ENCODE measurements at regions not wholly inside any gene's neighbourhood (a gene's known extent, or its start where the extent isn't known, plus 50 kb on each side); places are given as distances from the start of the nearest gene placed in this dataset.

- Histone ChIP-seq H3K9me2 (ENCODE audit: insufficient read depth) (no peaks in the 10 kb centered on the region), H3F3A (ENCODE audit: insufficient read depth, low read depth) (no peaks in the 10 kb centered on the region), H3K79me2 (ENCODE audit: low read depth) (no peaks in the 10 kb centered on the region), H3K9me3 (ENCODE audit: insufficient read depth, low read depth) (no peaks in the 10 kb centered on the region), H2AFZ (no peak overlapping the region), H3K4me2 (no peak overlapping the region), H3K4me3 (no peak overlapping the region), H3K27ac (no peak overlapping the region), H3K27me3 (ENCODE audit: insufficient read depth, low read depth) (no peaks in the 10 kb centered on the region), H3K4me1 (replicated peaks; ENCODE audit: insufficient read depth) (no peaks in the 10 kb centered on the region), H4K20me1 (ENCODE audit: insufficient read depth) (no peaks in the 10 kb centered on the region), H3K36me3 (ENCODE audit: low read depth) (no peaks in the 10 kb centered on the region)
- ChIA-PET POLR2A (ENCODE audit: unreplicated experiment) (no interaction called here), CTCF (interaction anchor here (0.6 to 1.5 kb wide), 2 partner anchors 539 to 580 kb away, joined by 7 to 8 read pairs; no protein-coding TSS in a partner anchor)
- peak in 1 of 2 experiments; percentile 39 for DNase-seq
- TF ChIP-seq EZH2 (IDR thresholded peaks at IDR 0.05; ENCODE audit: low read depth): no peak
- peak; percentile 70 for TF ChIP-seq CTCF (conservative IDR thresholded peaks at IDR 0.05)
- no TSS peak for BruUV-seq (replicated peaks)
- intact Hi-C loops (cut with micrococcal nuclease; ENCODE audit: unreplicated experiment): loop anchor here (1.0 kb wide), 1 partner anchor 409 kb away; no protein-coding TSS in a partner anchor
Measured at GRCh38 chr3:66816090-66816761, 181.9 kb upstream of the KBTBD8 start.

- intact Hi-C loops (cut with micrococcal nuclease; ENCODE audit: unreplicated experiment): no loop called here
Measured at GRCh38 chr3:66817951-66818557, 180.1 kb upstream of the KBTBD8 start.

GRCh38 chr3:66819993-66820501, 178.1 kb upstream of the KBTBD8 start:
- no peaks in the 10 kb centered on the region for H3K27me3 ChIP-seq (ENCODE audit: insufficient read depth, low read depth)
- CTCF ChIA-PET: no interaction called here
- TF ChIP-seq CTCF (conservative IDR thresholded peaks at IDR 0.05) (no peak), EZH2 (IDR thresholded peaks at IDR 0.05; ENCODE audit: low read depth) (no peak)
- H3K79me2 ChIP-seq (ENCODE audit: low read depth): no peaks in the 10 kb centered on the region
- H3K4me1 ChIP-seq (replicated peaks; ENCODE audit: insufficient read depth): no peaks in the 10 kb centered on the region
- intact Hi-C loops (cut with micrococcal nuclease; ENCODE audit: unreplicated experiment): no loop called here
- no TSS peak for BruUV-seq (replicated peaks)
- no peaks in the 10 kb centered on the region for H3K9me2 ChIP-seq (ENCODE audit: insufficient read depth)
- no peak overlapping the region for H3K4me3 ChIP-seq
- H3F3A ChIP-seq (ENCODE audit: insufficient read depth, low read depth): no peaks in the 10 kb centered on the region
- no peaks in the 10 kb centered on the region for H4K20me1 ChIP-seq (ENCODE audit: insufficient read depth)
- H3K27ac ChIP-seq: no peak overlapping the region
- POLR2A ChIA-PET (ENCODE audit: unreplicated experiment): no interaction called here
- no peaks in the 10 kb centered on the region for H3K36me3 ChIP-seq (ENCODE audit: low read depth)
- no peaks in the 10 kb centered on the region for H3K9me3 ChIP-seq (ENCODE audit: insufficient read depth, low read depth)
- no peak for DNase-seq
- no peak overlapping the region for H2AFZ ChIP-seq
- no peak overlapping the region for H3K4me2 ChIP-seq

More at GRCh38 chr3:66817951-66818557, 180.1 kb upstream of the KBTBD8 start:
- Histone ChIP-seq H3K79me2 (ENCODE audit: low read depth) (no peaks in the 10 kb centered on the region), H3K4me2 (no peak overlapping the region), H3K9me3 (ENCODE audit: insufficient read depth, low read depth) (no peaks in the 10 kb centered on the region), H2AFZ (no peak overlapping the region), H3K4me3 (no peak overlapping the region), H4K20me1 (ENCODE audit: insufficient read depth) (no peaks in the 10 kb centered on the region), H3K36me3 (ENCODE audit: low read depth) (no peaks in the 10 kb centered on the region), H3K4me1 (replicated peaks; ENCODE audit: insufficient read depth) (no peaks in the 10 kb centered on the region), H3F3A (ENCODE audit: insufficient read depth, low read depth) (no peaks in the 10 kb centered on the region), H3K9me2 (ENCODE audit: insufficient read depth) (no peaks in the 10 kb centered on the region), H3K27ac (no peak overlapping the region), H3K27me3 (ENCODE audit: insufficient read depth, low read depth) (no peaks in the 10 kb centered on the region)
- CTCF ChIA-PET: no interaction called here
- POLR2A ChIA-PET (ENCODE audit: unreplicated experiment): no interaction called here
- DNase-seq: no peak
- BruUV-seq (replicated peaks): no TSS peak
- TF ChIP-seq CTCF (conservative IDR thresholded peaks at IDR 0.05) (no peak), EZH2 (IDR thresholded peaks at IDR 0.05; ENCODE audit: low read depth) (no peak)
